Lung (tissue), 11 donors: ENCODE measurements at regions not wholly inside any gene's neighbourhood (a gene's known extent, or its start where the extent isn't known, plus 50 kb on each side); places are given as distances from the start of the nearest gene placed in this dataset.

Experiments
- ATAC-seq: fragments of 200-7000 bp; cut with Tn5 transposase; one replicate; pipeline ENCODE4 v1.9.1; 2020; ENCODE audit warnings: moderate number of reproducible peaks; ENCODE audit not compliant: insufficient read depth, low FRiP score
- DNase-seq, 3 donors: peaks; one replicate each; pipeline ENCODE4 v3.0.0-alpha.2; 2013 to 2017
- H3K27ac ChIP-seq, 2 donors: one replicate each; pipeline ENCODE4 v1.5.1; 2013; ENCODE audit warnings: mild to moderate bottlenecking in 2 of 2, moderate library complexity in 2 of 2, control low read depth in 1 of 2, inconsistent platforms in 1 of 2, low read depth in 1 of 2, low read length in 1 of 2
- H3K27me3 ChIP-seq, 3 donors: one replicate each; pipeline ENCODE4 v1.5.1; 2013; ENCODE audit warnings: low read length in 2 of 3; ENCODE audit not compliant: control insufficient read depth in 3 of 3, insufficient read depth in 3 of 3
- H3K36me3 ChIP-seq, 4 donors: one replicate each; pipeline ENCODE4 v1.5.1; 2013; ENCODE audit warnings: low read length in 4 of 4, mild to moderate bottlenecking in 1 of 4, moderate library complexity in 1 of 4; ENCODE audit not compliant: control insufficient read depth in 4 of 4, insufficient read depth in 4 of 4
- H3K4me1 ChIP-seq, 5 donors: one replicate each; pipeline ENCODE4 v1.5.1; 2013; ENCODE audit warnings: low read length in 5 of 5, mild to moderate bottlenecking in 2 of 5, moderate library complexity in 1 of 5; ENCODE audit not compliant: control insufficient read depth in 5 of 5, insufficient read depth in 5 of 5
- H3K4me3 ChIP-seq: one replicate; pipeline ENCODE4 v1.5.1; 2013; ENCODE audit warnings: mild to moderate bottlenecking, control low read depth, moderate library complexity
- H3K9ac ChIP-seq, 2 donors: one replicate each; pipeline ENCODE4 v1.5.1; 2013; ENCODE audit warnings: low read length in 2 of 2, control low read depth in 1 of 2; ENCODE audit not compliant: insufficient read depth in 1 of 2
- H3K9me3 ChIP-seq, 4 donors: one replicate each; pipeline ENCODE4 v1.5.1; 2013; ENCODE audit warnings: low read length in 3 of 4, mild to moderate bottlenecking in 1 of 4, moderate library complexity in 1 of 4; ENCODE audit not compliant: control insufficient read depth in 4 of 4, insufficient read depth in 3 of 4
- CTCF ChIP-seq: IDR thresholded peaks from 2 replicates; pipeline ENCODE4 v1.5.1; 2012; ENCODE audit warnings: mild to moderate bottlenecking; ENCODE audit errors: control extremely low read depth, extremely low read depth
- WGBS, 2 donors: extraction: QIAGEN DNeasy Blood & Tissue Kit; methylation state at CpG; one replicate each; pipeline ENCODE4 v1.1.7; 2013; 5-methylcytosine and 5-hydroxymethylcytosine counted together
- donor health status: control.
- donor health status: control.
- donor health status: Bipolar disorder and iron deficiency.
- donor health status: healthy.
- donor health status: DM: yes; HTN: yes; CAD: no.

- Histone ChIP-seq H3K4me1 (peaks cover 0 to 4% (median 0%) of the 10 kb centered on the region in 5 donors), H3K27me3 (no peaks in the 10 kb centered on the region), H3K9me3 (peaks cover 0 to 3% (median 0%) of the 10 kb centered on the region in 4 donors), H3K36me3 (no peaks in the 10 kb centered on the region), H3K9ac (no peak overlapping the region), H3K4me3 (no peak overlapping the region), H3K27ac (no peak overlapping the region)
- WGBS, 2 donors, result 85 to 89% methylated on average over 3 of the region's 3 CpGs
- TF ChIP-seq CTCF, result no peak
- ATAC-seq, result no peak
- no peak for DNase-seq
These were observed 290.1 kb downstream of the AGTPBP1 start for GRCh38 chr9:85451680-85452079.

GRCh38 chr9:85445887-85446286 lies 295.9 kb downstream of the AGTPBP1 start:
- TF ChIP-seq CTCF, result no peak
- Histone ChIP-seq H3K9me3 (no peaks in the 10 kb centered on the region), H3K27ac (no peak overlapping the region), H3K4me3 (no peak overlapping the region), H3K27me3 (no peaks in the 10 kb centered on the region), H3K4me1 (no peaks in the 10 kb centered on the region), H3K9ac (no peak overlapping the region), H3K36me3 (no peaks in the 10 kb centered on the region)
- DNase-seq (no peak), ATAC-seq (no peak)

GRCh38 chr9:85444243-85444642 lies 297.5 kb downstream of the AGTPBP1 start:
- Histone ChIP-seq H3K27me3 (no peaks in the 10 kb centered on the region), H3K9me3 (no peaks in the 10 kb centered on the region), H3K4me3 (no peak overlapping the region), H3K36me3 (no peaks in the 10 kb centered on the region), H3K4me1 (no peaks in the 10 kb centered on the region), H3K27ac (no peak overlapping the region), H3K9ac (no peak overlapping the region)
- 70 to 72% methylated on average over 5 of the region's 5 CpGs for WGBS, 2 donors
- ATAC-seq (no peak), DNase-seq (no peak)
- no peak for TF ChIP-seq CTCF

- Histone ChIP-seq H3K4me1 (no peaks in the 10 kb centered on the region), H3K9me3 (no peaks in the 10 kb centered on the region), H3K9ac (no peak overlapping the region), H3K27ac (no peak overlapping the region), H3K27me3 (no peaks in the 10 kb centered on the region), H3K36me3 (no peaks in the 10 kb centered on the region), H3K4me3 (no peak overlapping the region)
- ATAC-seq (no peak), DNase-seq (no peak)
- 83 to 92% methylated on average over 7 of the region's 7 CpGs for WGBS, 2 donors
- TF ChIP-seq CTCF, result no peak
These were observed 298.6 kb downstream of the AGTPBP1 start for GRCh38 chr9:85443190-85443598.
